Ovary (tissue), 7 donors: ENCODE measurements at regions not wholly inside any gene's neighbourhood (a gene's known extent, or its start where the extent isn't known, plus 50 kb on each side); places are given as distances from the start of the nearest gene placed in this dataset.

Source experiments
- DNase-seq, 5 donors: peaks; one replicate each; pipeline ENCODE4 v3.0.0-alpha.2; 2019 to 2020
- H3K27ac ChIP-seq, 2 donors: fragments of 200-600 bp; one replicate each; pipeline versions ENCODE4 v1.5.1 to v1.8.0; 2019 to 2022
- H3K27me3 ChIP-seq: fragments of 200-600 bp; one replicate; pipeline ENCODE4 v1.8.0; 2022
- H3K36me3 ChIP-seq: fragments of 200-600 bp; sonication (generic); one replicate; pipeline ENCODE4 v1.5.1; 2019
- H3K4me1 ChIP-seq: one replicate; pipeline ENCODE4 v1.8.1; 2013; ENCODE audit warnings: mild to moderate bottlenecking, moderate library complexity; ENCODE audit not compliant: insufficient read depth
- H3K4me3 ChIP-seq: fragments of 200-600 bp; sonication (generic); one replicate; pipeline ENCODE4 v1.5.1; 2017
- H3K9me3 ChIP-seq, 2 donors: fragments of 200-600 bp in 1 of 2; sonication (generic) in 1 of 2; one replicate each; pipeline versions ENCODE4 v1.5.1 to v1.8.1; 2013 to 2019; ENCODE audit warnings: mild to moderate bottlenecking in 1 of 2, moderate library complexity in 1 of 2
- CTCF ChIP-seq, 3 donors: fragments of 450-650 bp in 2 of 3; fragments of 200-600 bp in 1 of 3; IDR thresholded peaks; one replicate each; pipeline versions ENCODE4 v1.5.1 to v1.8.0; 2016 to 2022; ENCODE audit warnings: antibody characterized with exemption in 3 of 3, mild to moderate bottlenecking in 1 of 3
- EP300 ChIP-seq: sonication (generic); formaldehyde crosslinking; IDR thresholded peaks from one replicate; pipeline ENCODE4 v1.6.1; 2017; ENCODE audit warnings: antibody characterized with exemption
- POLR2A ChIP-seq: fragments of 450-650 bp; IDR thresholded peaks from one replicate; pipeline ENCODE4 v1.6.1; 2017; ENCODE audit warnings: antibody characterized with exemption, mild to moderate bottlenecking, moderate library complexity
- WGBS, 3 donors: extraction: QIAGEN DNeasy Blood & Tissue Kit in 1 of 3; methylation state at CpG; one replicate each; pipeline versions ENCODE4 v1.1.5 to v1.1.7; 2013 to 2017; 5-methylcytosine and 5-hydroxymethylcytosine counted together
- intact Hi-C, 4 donors: fragments of 100-400 bp; cut with DNase I; formaldehyde crosslinking; loops; one replicate each; pipeline versions ENCODE4 v1.11.0 to v1.15.1; 2022 to 2023
- donor health status: DM: no; HTN: no; CAD: no; lungs with moderate emphysema.
- donor health status: DM: no; HTN: no; CAD: no.
- donor health status: Bipolar disorder and iron deficiency.
- donor health status: DM: no; HTN: no; CAD: no.
- donor health status: DM: yes; HTN: yes; CAD: no.

- H3K36me3 ChIP-seq = no peaks in the 10 kb centered on the region
- intact Hi-C loops = loop anchor here in 1 of 4 donors (10.0 kb wide), 1 partner anchor 236 kb away; no protein-coding TSS in a partner anchor
- H3K4me3 ChIP-seq = no peak overlapping the region
- 92 to 94% (median 92%) methylated on average over 5 of the region's 5 CpGs for WGBS, 3 donors
- no peak for TF ChIP-seq POLR2A
- no peak for TF ChIP-seq CTCF (IDR thresholded peaks at IDR 0.05)
- TF ChIP-seq EP300 = no peak
- H3K27ac ChIP-seq = no peak overlapping the region
- DNase-seq = no peak
- H3K9me3 ChIP-seq = no peaks in the 10 kb centered on the region
- peaks cover 4% of the 10 kb centered on the region for H3K4me1 ChIP-seq
- H3K27me3 ChIP-seq = no peaks in the 10 kb centered on the region
Observed at GRCh38 chr4:147351083-147351787, 129.7 kb upstream of the EDNRA start.

- H3K36me3 ChIP-seq = no peaks in the 10 kb centered on the region
- WGBS, 3 donors = 59 to 83% (median 78%) methylated on average over 1 of the region's 1 CpG
- no peaks in the 10 kb centered on the region for H3K27me3 ChIP-seq
Observed at GRCh38 chr4:147354237-147354636, 126.7 kb upstream of the EDNRA start.

DNA sequence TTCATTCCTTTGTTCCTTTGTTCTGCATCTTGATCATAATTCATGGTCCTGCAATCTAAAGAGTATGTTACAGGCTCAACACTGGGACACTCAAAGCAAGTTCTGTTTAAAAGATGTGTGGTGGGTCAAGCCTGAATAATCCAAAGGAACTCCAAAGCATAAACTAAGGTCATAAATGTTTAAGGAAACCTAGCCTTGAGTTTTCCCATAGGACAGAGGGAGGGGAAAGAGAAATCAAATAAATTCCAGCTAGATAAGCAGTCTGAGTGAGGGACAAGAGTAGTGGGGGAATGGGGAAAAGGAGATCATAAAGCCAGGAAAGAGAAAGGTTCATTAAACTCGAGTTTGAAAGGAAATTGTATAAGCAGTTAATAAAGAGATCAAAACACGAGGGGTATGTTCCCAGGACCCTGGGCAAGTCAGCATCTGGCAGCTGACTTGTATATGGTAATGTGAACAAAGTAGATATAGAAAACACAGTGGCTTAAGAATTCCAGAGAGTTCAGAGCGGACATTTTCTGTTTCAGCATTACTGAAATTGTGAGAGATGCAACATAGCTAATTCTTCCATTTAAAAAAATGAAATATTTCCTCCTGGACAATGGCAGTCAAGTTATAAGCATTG is 125.8 kb upstream of the EDNRA start:
- intact Hi-C loops = loop anchor here in 1 of 4 donors (10.0 kb wide), 1 partner anchor 240 kb away; no protein-coding TSS in a partner anchor
- Histone ChIP-seq H3K4me1 (peaks cover 8% of the 10 kb centered on the region), H3K27ac (no peak overlapping the region), H3K9me3 (no peaks in the 10 kb centered on the region), H3K36me3 (no peaks in the 10 kb centered on the region), H3K4me3 (no peak overlapping the region), H3K27me3 (no peaks in the 10 kb centered on the region)
- WGBS, 3 donors = 27 to 51% (median 41%) methylated on average over 3 of the region's 3 CpGs
- no peak for TF ChIP-seq POLR2A
- TF ChIP-seq EP300 = no peak
- TF ChIP-seq CTCF (IDR thresholded peaks at IDR 0.05) = no peak
- DNase-seq = no peak

More at GRCh38 chr4:147354237-147354636, 126.7 kb upstream of the EDNRA start:
- H3K4me1 ChIP-seq = peaks cover 4% of the 10 kb centered on the region
- no peaks in the 10 kb centered on the region for H3K9me3 ChIP-seq
- no peak overlapping the region for H3K4me3 ChIP-seq
- no peak overlapping the region for H3K27ac ChIP-seq
- no peak for DNase-seq
- TF ChIP-seq POLR2A = no peak
- TF ChIP-seq EP300 = no peak
- no peak for TF ChIP-seq CTCF (IDR thresholded peaks at IDR 0.05)
- intact Hi-C loops = loop anchor here in 1 of 4 donors (10.0 kb wide), 1 partner anchor 239 kb away; no protein-coding TSS in a partner anchor

- whole genome bisulfite sequencing, 3 donors = 15 to 31% (median 16%) methylated on average over 1 of the region's 1 CpG
- Histone ChIP-seq H3K4me3 (no peak overlapping the region), H3K9me3 (no peaks in the 10 kb centered on the region), H3K27me3 (no peaks in the 10 kb centered on the region), H3K27ac (no peak overlapping the region), H3K36me3 (no peaks in the 10 kb centered on the region), H3K4me1 (peaks cover 8% of the 10 kb centered on the region)
- no peak for DNase-seq
- intact Hi-C loops = loop anchor here in 1 of 4 donors (10.0 kb wide), 1 partner anchor 241 kb away; no protein-coding TSS in a partner anchor
- TF ChIP-seq EP300 (no peak), CTCF (IDR thresholded peaks at IDR 0.05) (no peak), POLR2A (no peak)
Observed at GRCh38 chr4:147355847-147356246, 125.0 kb upstream of the EDNRA start.
